Heart left ventricle (tissue), 13 donors: ENCODE measurements at regions not wholly inside any gene's neighbourhood (a gene's known extent, or its start where the extent isn't known, plus 50 kb on each side); places are given as distances from the start of the nearest gene placed in this dataset.

Experiments used
- CTCF ChIP-seq, 12 donors: fragments of 200-600 bp; sonication (generic) in 4 of 12; IDR thresholded peaks; one replicate each; pipeline versions ENCODE4 v1.5.0 to v1.8.0; 2018 to 2022; ENCODE audit warnings: antibody characterized with exemption in 12 of 12, mild to moderate bottlenecking in 5 of 12
- POLR2A ChIP-seq, 2 donors: fragments of 450-650 bp; IDR thresholded peaks; one replicate each; pipeline ENCODE4 v1.6.1; 2017; ENCODE audit warnings: antibody characterized with exemption in 2 of 2, mild to moderate bottlenecking in 2 of 2, moderate library complexity in 2 of 2
- donor health status: ischemic (EF 13 %, LVEDD 7.1; RV severe dilation, severe dysfunction).
- donor health status: DM: no; HTN: yes; CAD: no.
- donor health status: DM: no; HTN: no; CAD: no.
- donor health status: ischemic (EF 25% LVEDD 6.9; RV normal size, moderate dysfunction).
- donor health status: ischemic (EF 25% LVEDD 5.7; RV mildly dilated, moderate dysfunction).
- donor health status: ischemic (EF 35%, LVEDD 5.7; RV mildly dilated, moderate dysfunction).
- donor health status: nonischemic (EF 11% LVEDD 7.7; RV severe dilation, severe dysfunction).
- donor health status: DM: yes; HTN: yes; CAD: no.
- donor health status: PGD.
- donor health status: ischemic (EF 29% LVEDD 5.4; RV normal size, mild dysfunction).
- donor health status: nonischemic (EF 23%, LVEDD 6.1; RV moderate dilation, normal function).

- TF ChIP-seq CTCF (IDR thresholded peaks at IDR 0.05) (no peak), POLR2A (IDR thresholded peaks at IDR 0.05) (no peak)
Measured at GRCh38 chr3:106006571-106006970, 137.8 kb upstream of the CBLB start.
